OCI-LY7 (cell line): ENCODE measurements at regions not wholly inside any gene's neighbourhood (a gene's known extent, or its start where the extent isn't known, plus 50 kb on each side); places are given as distances from the start of the nearest gene placed in this dataset.

Experiments
- BruUV-seq: library from RNA; stranded (reverse); fragments of 400-500 nt; replicated peaks from 2 replicates; lab custom pipeline; 2021; lab: Mats Ljungman, UMichigan
- CTCF ChIA-PET: fragments of 300-600 bp; sonication (Branson Sonifier 250); formaldehyde crosslinking; loops from one replicate; lab custom pipeline; 2022; ENCODE audit warnings: antibody characterized with exemption; ENCODE audit not compliant: unreplicated experiment; lab: Charles Lee
- POLR2A ChIA-PET: fragments of 300-600 bp; sonication (Branson Sonifier 250); formaldehyde crosslinking; loops from one replicate; lab custom pipeline; 2022; ENCODE audit warnings: antibody characterized with exemption; lab: Charles Lee
- DNase-seq: peaks from one replicate; pipeline ENCODE4 v3.0.0-alpha.2; 2015; ENCODE audit warnings: low spot score
- H2AFZ ChIP-seq: fragments of 200-600 bp; sonication (generic), shearing (Covaris generic); 2 replicates; pipeline ENCODE4 v1.6.1; 2014; ENCODE audit warnings: mild to moderate bottlenecking, antibody characterized with exemption, low read length, moderate library complexity
- H3K27ac ChIP-seq: fragments of 200-600 bp; sonication (generic); 2 replicates; pipeline ENCODE4 v1.5.1; 2014; ENCODE audit warnings: mixed run types, low read depth, mild to moderate bottlenecking, moderate library complexity, low read length, inconsistent platforms; ENCODE audit not compliant: poor library complexity, severe bottlenecking
- H3K36me3 ChIP-seq: fragments of 200-600 bp; sonication (generic); 2 replicates; pipeline ENCODE4 v1.6.1; 2014; ENCODE audit warnings: mild to moderate bottlenecking, antibody characterized with exemption, low read length, moderate library complexity, mixed read lengths; ENCODE audit not compliant: insufficient read depth
- H3K4me1 ChIP-seq: fragments of 200-600 bp; sonication (generic); 2 replicates; pipeline ENCODE4 v1.5.1; 2014; ENCODE audit warnings: mild to moderate bottlenecking, low read length; ENCODE audit not compliant: insufficient read depth, poor library complexity, severe bottlenecking
- H3K4me2 ChIP-seq: fragments of 200-600 bp; sonication (generic); 2 replicates; pipeline ENCODE4 v1.6.1; 2014; ENCODE audit warnings: mild to moderate bottlenecking, low read length
- H3K4me3 ChIP-seq: fragments of 200-600 bp; sonication (generic); 2 replicates; pipeline ENCODE4 v1.5.1; 2014; ENCODE audit warnings: mild to moderate bottlenecking, low read depth, low read length; ENCODE audit not compliant: poor library complexity, severe bottlenecking
- H3K79me2 ChIP-seq: fragments of 200-600 bp; sonication (generic); 2 replicates; pipeline ENCODE4 v1.6.1; 2016; ENCODE audit warnings: low read depth, mild to moderate bottlenecking, low read length, moderate library complexity, mixed read lengths; ENCODE audit not compliant: insufficient read depth
- H3K9me2 ChIP-seq: fragments of 200-600 bp; sonication (generic); 2 replicates; pipeline ENCODE4 v1.6.1; 2016; ENCODE audit warnings: mild to moderate bottlenecking, low read length, mixed read lengths; ENCODE audit not compliant: insufficient read depth
- H3K9me3 ChIP-seq: fragments of 200-600 bp; sonication (generic); 2 replicates; pipeline ENCODE4 v1.6.1; 2014; ENCODE audit warnings: mild to moderate bottlenecking, mixed run types, low read length, mixed read lengths
- H4K20me1 ChIP-seq: fragments of 200-600 bp; sonication (generic); 2 replicates; pipeline ENCODE4 v1.6.1; 2014; ENCODE audit warnings: mild to moderate bottlenecking, antibody characterized with exemption, low read length, moderate library complexity, mixed read lengths; ENCODE audit not compliant: insufficient read depth
- EZH2phosphoT487 ChIP-seq: fragments of 200-600 bp; sonication (generic); IDR thresholded peaks from 2 replicates; pipeline ENCODE4 v1.6.1; 2018; ENCODE audit warnings: low read depth, borderline replicate concordance, mild to moderate bottlenecking, mixed run types, antibody characterized with exemption, low read length, moderate library complexity, mixed read lengths
- intact Hi-C: fragments of 100-400 bp; cut with micrococcal nuclease; formaldehyde crosslinking; loops from one replicate; pipeline ENCODE4 v1.10.0; 2022; ENCODE audit not compliant: unreplicated experiment
- TF ChIP-seq, protein P1 (sequence below): fragments of 200-600 bp; sonication (generic); conservative IDR thresholded peaks from 2 replicates; pipeline ENCODE4 v1.5.1; 2014; ENCODE audit warnings: mild to moderate bottlenecking, antibody characterized with exemption, low read length, moderate library complexity, mixed read lengths

DNA sequence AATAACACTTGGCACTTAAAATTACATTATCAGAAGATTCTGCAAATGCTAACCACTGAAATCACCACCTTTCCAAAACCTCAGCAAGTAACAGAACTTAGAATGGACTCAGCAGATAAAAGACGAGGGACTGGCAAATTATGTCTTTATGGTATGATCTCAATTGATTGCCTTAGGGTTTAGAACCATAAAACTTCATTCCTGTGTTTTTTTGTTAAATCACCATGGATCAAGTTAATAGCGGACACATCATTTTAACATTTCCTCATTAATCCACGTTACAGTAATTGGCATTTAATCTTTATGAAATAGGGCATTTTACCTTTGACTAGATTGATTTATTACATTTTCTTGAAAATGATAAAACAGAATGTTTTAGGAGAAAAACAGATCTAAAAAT lies 2070.3 kb downstream of the PCDH9 start:
- Histone ChIP-seq H3K4me2 (no peak overlapping the region), H4K20me1 (no peaks in the 10 kb centered on the region)

DNA sequence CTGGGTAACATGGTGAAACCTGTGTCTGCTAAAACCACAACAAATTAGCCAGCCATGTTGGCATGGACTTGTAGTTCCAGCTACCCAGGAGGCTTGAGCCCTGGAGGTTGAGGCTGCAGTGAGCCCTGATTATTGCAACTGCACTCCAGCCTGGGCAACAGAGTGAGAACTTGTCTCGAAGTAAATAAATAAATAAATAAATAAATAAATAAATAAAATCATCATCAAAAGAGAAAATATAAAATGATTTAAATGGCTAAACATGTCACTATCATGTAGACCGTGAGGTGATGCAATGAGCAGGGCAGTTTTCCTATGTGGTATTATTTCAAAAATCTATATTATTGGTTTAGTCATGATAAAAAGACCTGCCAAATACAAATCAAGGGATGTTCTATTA lies 2074.3 kb downstream of the PCDH9 start:
- TF ChIP-seq EZH2phosphoT487, result no peak
- TF ChIP-seq, protein P1, sequence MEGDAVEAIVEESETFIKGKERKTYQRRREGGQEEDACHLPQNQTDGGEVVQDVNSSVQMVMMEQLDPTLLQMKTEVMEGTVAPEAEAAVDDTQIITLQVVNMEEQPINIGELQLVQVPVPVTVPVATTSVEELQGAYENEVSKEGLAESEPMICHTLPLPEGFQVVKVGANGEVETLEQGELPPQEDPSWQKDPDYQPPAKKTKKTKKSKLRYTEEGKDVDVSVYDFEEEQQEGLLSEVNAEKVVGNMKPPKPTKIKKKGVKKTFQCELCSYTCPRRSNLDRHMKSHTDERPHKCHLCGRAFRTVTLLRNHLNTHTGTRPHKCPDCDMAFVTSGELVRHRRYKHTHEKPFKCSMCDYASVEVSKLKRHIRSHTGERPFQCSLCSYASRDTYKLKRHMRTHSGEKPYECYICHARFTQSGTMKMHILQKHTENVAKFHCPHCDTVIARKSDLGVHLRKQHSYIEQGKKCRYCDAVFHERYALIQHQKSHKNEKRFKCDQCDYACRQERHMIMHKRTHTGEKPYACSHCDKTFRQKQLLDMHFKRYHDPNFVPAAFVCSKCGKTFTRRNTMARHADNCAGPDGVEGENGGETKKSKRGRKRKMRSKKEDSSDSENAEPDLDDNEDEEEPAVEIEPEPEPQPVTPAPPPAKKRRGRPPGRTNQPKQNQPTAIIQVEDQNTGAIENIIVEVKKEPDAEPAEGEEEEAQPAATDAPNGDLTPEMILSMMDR, result no peak
- Histone ChIP-seq H3K4me1 (no peaks in the 10 kb centered on the region), H4K20me1 (no peaks in the 10 kb centered on the region), H2AFZ (no peak overlapping the region), H3K9me2 (no peaks in the 10 kb centered on the region), H3K4me2 (no peak overlapping the region), H3K9me3 (no peaks in the 10 kb centered on the region), H3K27ac (no peak overlapping the region), H3K4me3 (no peak overlapping the region), H3K79me2 (no peaks in the 10 kb centered on the region), H3K36me3 (no peaks in the 10 kb centered on the region)
- BruUV-seq, result no TSS peak
- intact Hi-C loops, result no loop called here
- POLR2A ChIA-PET, result no interaction called here
- CTCF ChIA-PET, result no interaction called here
- DNase-seq, result no peak

More for the DNA sequence above, 2070.3 kb downstream of the PCDH9 start:
- Histone ChIP-seq H2AFZ (no peak overlapping the region), H3K79me2 (no peaks in the 10 kb centered on the region), H3K4me3 (no peak overlapping the region), H3K9me3 (no peaks in the 10 kb centered on the region), H3K27ac (no peak overlapping the region), H3K9me2 (no peaks in the 10 kb centered on the region), H3K4me1 (no peaks in the 10 kb centered on the region), H3K36me3 (no peaks in the 10 kb centered on the region)
- intact Hi-C loops, result no loop called here
- POLR2A ChIA-PET, result interaction anchor here (0.7 kb wide), 1 partner anchor 64 kb away, joined by 3 read pairs; no protein-coding TSS in a partner anchor
- BruUV-seq, result no TSS peak
- TF ChIP-seq, protein P1, result no peak
- TF ChIP-seq EZH2phosphoT487, result no peak
- CTCF ChIA-PET, result no interaction called here
- DNase-seq, result no peak

DNA sequence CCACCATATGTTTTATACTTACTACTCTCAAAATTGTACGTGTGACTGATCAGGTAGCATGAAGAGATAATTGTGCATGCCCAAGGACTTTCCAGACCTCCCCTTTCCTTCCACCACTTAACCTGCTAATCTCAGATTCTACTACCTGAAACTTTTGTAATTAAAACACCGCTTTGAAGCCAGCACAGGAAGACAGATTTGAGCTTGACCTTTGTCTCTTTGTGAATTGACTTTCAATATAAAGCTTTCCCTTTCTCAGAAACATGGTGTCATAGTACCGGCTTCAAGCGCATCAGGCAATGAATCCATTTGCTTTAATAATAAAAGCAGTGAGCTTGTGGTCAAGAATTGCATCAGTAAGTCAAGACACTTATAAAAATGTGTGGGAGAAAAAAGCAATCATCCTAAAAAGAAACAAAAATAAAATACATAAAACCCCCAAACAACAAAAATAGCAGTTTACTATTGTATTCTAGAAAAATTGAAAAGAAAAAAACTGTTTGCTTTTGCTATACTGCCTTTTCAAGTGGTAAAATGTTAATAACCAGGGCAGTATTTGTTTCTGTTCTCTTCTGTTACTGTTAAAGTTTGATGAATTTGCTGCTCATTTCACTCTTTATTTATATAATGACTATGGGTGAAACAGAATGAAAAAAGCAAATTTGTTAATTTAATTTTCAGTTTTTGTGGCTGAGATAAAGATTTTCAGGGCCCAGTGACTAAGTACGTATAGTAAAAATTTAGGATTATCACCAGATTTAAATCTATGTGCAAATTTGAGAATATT lies 2075.3 kb downstream of the PCDH9 start:
- Histone ChIP-seq H3K79me2 (no peaks in the 10 kb centered on the region), H3K4me3 (no peak overlapping the region), H3K4me2 (no peak overlapping the region), H3K9me2 (no peaks in the 10 kb centered on the region), H3K4me1 (no peaks in the 10 kb centered on the region), H3K9me3 (no peaks in the 10 kb centered on the region), H3K36me3 (no peaks in the 10 kb centered on the region), H3K27ac (no peak overlapping the region), H4K20me1 (no peaks in the 10 kb centered on the region), H2AFZ (no peak overlapping the region)
- POLR2A ChIA-PET, result no interaction called here
- no peak for TF ChIP-seq EZH2phosphoT487
- TF ChIP-seq, protein P1, result no peak
- CTCF ChIA-PET, result no interaction called here
- DNase-seq, result no peak
- intact Hi-C loops, result no loop called here
- BruUV-seq, result no TSS peak
